ENCODE measurements at regions not wholly inside any gene's neighbourhood (a gene's known extent, or its start where the extent isn't known, plus 50 kb on each side); places are given as distances from the start of the nearest gene placed in this dataset.
A peak's percentile ranks its signal among the peaks of the same experiment; 100 is the strongest.

- ATAC-seq (ENCODE audit: poor library complexity) (no peak), DNase-seq (no peak)
- intact Hi-C loops (cut with DNase I) = no loop called here
These were observed 1062.1 kb upstream of the FANCL start for GRCh38 chr2:59303272-59303671.

- no peak for DNase-seq
- intact Hi-C loops (cut with DNase I) = no loop called here
- no peak for ATAC-seq (ENCODE audit: poor library complexity)
These were observed 1061.6 kb upstream of the FANCL start for GRCh38 chr2:59302683-59303082.

- DNase-seq (no peak), ATAC-seq (ENCODE audit: poor library complexity) (peak; percentile 81)
- intact Hi-C loops (cut with DNase I) = no loop called here
These were observed 1060.6 kb upstream of the FANCL start for GRCh38 chr2:59301466-59302402.

- intact Hi-C loops (cut with DNase I) = loop anchor here (10.0 kb wide), 1 partner anchor 1267 kb away; no protein-coding TSS in a partner anchor
- no peak for ATAC-seq (ENCODE audit: poor library complexity)
- no peak for DNase-seq
These were observed 1056.7 kb upstream of the FANCL start for GRCh38 chr2:59297816-59298215.

- DNase-seq = no peak
- intact Hi-C loops (cut with DNase I) = loop anchor here (10.0 kb wide), 1 partner anchor 1269 kb away; no protein-coding TSS in a partner anchor
- no peak for ATAC-seq (ENCODE audit: poor library complexity)
These were observed 1055.2 kb upstream of the FANCL start for GRCh38 chr2:59296279-59296678.

GRCh38 chr2:59295524-59296162, 1054.5 kb upstream of the FANCL start:
- ATAC-seq (ENCODE audit: poor library complexity) (no peak), DNase-seq (no peak)
- intact Hi-C loops (cut with DNase I) = loop anchor here (10.0 kb wide), 1 partner anchor 1269 kb away; no protein-coding TSS in a partner anchor

- ATAC-seq (ENCODE audit: poor library complexity) = no peak
- intact Hi-C loops (cut with DNase I) = no loop called here
- no peak for DNase-seq
These were observed 1047.6 kb upstream of the FANCL start for GRCh38 chr2:59288771-59289170.

GRCh38 chr2:59282374-59283057, 1041.4 kb upstream of the FANCL start:
- no peak for DNase-seq

GRCh38 chr2:59277671-59278070, 1036.5 kb upstream of the FANCL start:
- DNase-seq (no peak), ATAC-seq (ENCODE audit: poor library complexity) (no peak)
- intact Hi-C loops (cut with DNase I) = no loop called here

More at GRCh38 chr2:59282374-59283057, 1041.4 kb upstream of the FANCL start:
- no peak for ATAC-seq (ENCODE audit: poor library complexity)
- intact Hi-C loops (cut with DNase I) = no loop called here

GRCh38 chr2:59276917-59277316, 1035.8 kb upstream of the FANCL start:
- ATAC-seq (ENCODE audit: poor library complexity) = no peak
- intact Hi-C loops (cut with DNase I) = no loop called here
- DNase-seq = no peak

GRCh38 chr2:59276033-59276432, 1034.9 kb upstream of the FANCL start:
- DNase-seq (no peak), ATAC-seq (ENCODE audit: poor library complexity) (no peak)
- intact Hi-C loops (cut with DNase I) = no loop called here

- intact Hi-C loops (cut with DNase I) = no loop called here
- DNase-seq = no peak
- ATAC-seq (ENCODE audit: poor library complexity) = no peak
These were observed 1025.3 kb upstream of the FANCL start for GRCh38 chr2:59266453-59266852.

- intact Hi-C loops (cut with DNase I) = no loop called here
- DNase-seq (no peak), ATAC-seq (ENCODE audit: poor library complexity) (no peak)
These were observed 1018.8 kb upstream of the FANCL start for GRCh38 chr2:59259913-59260312.

GRCh38 chr2:59256290-59256689, 1015.2 kb upstream of the FANCL start:
- ATAC-seq (ENCODE audit: poor library complexity) = no peak
- no peak for DNase-seq
- intact Hi-C loops (cut with DNase I) = no loop called here

- intact Hi-C loops (cut with DNase I) = no loop called here
These were observed 1013.2 kb upstream of the FANCL start for GRCh38 chr2:59254279-59254678.

GRCh38 chr2:59250307-59250677, 1009.2 kb upstream of the FANCL start:
- intact Hi-C loops (cut with DNase I) = no loop called here
- DNase-seq (no peak), ATAC-seq (ENCODE audit: poor library complexity) (no peak)

More at GRCh38 chr2:59254279-59254678, 1013.2 kb upstream of the FANCL start:
- ATAC-seq (ENCODE audit: poor library complexity) (no peak), DNase-seq (no peak)

- ATAC-seq (ENCODE audit: poor library complexity) = no peak
- intact Hi-C loops (cut with DNase I) = no loop called here
- DNase-seq = no peak
These were observed 1008.5 kb upstream of the FANCL start for GRCh38 chr2:59249441-59250306.

GRCh38 chr2:59239146-59239545, 998.0 kb upstream of the FANCL start:
- no peak for DNase-seq
- no peak for ATAC-seq (ENCODE audit: poor library complexity)
- intact Hi-C loops (cut with DNase I) = no loop called here

All from Right ventricle myocardium superior (tissue), 1 donor.